ENCODE measurements at regions not wholly inside any gene's neighbourhood (a gene's known extent, or its start where the extent isn't known, plus 50 kb on each side); places are given as distances from the start of the nearest gene placed in this dataset.

DNA sequence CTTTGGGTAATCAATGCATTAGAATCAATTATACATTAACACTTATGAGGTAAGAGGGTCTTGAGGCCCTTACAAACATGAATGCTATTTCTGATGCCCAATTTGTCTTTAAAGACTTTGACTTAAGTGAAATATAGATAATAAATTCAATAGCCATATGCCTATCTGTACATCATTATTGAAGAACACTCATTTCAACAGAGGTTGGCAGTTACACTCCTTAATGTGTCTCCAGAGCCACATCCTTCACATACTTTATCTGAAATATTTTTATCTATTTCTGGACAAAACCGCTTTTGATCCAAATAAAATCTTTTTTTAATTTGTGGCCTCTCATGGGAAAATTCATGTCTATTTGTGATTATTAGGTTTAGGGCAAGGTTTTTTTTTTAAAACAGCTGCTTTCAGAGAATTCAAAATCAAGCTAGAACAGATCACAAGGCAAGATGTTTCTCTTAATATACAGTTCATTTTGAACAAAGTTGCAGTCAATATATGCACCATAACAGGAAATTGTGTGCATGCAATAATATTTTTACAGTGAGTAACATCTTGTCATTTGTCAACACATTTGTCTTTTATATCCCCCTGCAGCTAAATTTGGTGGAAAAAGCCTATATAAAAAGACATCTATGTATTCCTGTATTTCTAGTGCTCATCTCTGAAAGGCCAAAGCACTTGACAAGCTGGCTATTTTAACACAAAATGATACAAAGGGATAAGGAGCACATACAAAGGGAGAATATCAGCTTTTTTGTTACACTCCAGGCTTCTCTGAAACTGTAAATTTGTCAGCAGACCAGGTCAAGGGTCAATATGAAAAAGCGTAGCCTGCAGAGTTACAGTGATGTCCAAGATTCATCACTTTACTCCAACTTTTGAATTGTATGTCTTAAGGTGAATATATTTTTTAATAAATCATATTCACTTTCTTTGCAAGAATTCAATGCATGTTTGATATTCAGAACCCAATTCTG is 146.2 kb upstream of the DPH6 start:
- H3K36me3 ChIP-seq (ENCODE audit: control insufficient read depth, low read length): no peaks in the 10 kb centered on the region
- no peaks in the 10 kb centered on the region for H3K9me2 ChIP-seq (replicated peaks; ENCODE audit: control insufficient read depth, low read length)
- TF ChIP-seq EZH2phosphoT487 (IDR thresholded peaks at IDR 0.05; ENCODE audit: borderline replicate concordance, low read length): no peak
- TF ChIP-seq, protein P1, sequence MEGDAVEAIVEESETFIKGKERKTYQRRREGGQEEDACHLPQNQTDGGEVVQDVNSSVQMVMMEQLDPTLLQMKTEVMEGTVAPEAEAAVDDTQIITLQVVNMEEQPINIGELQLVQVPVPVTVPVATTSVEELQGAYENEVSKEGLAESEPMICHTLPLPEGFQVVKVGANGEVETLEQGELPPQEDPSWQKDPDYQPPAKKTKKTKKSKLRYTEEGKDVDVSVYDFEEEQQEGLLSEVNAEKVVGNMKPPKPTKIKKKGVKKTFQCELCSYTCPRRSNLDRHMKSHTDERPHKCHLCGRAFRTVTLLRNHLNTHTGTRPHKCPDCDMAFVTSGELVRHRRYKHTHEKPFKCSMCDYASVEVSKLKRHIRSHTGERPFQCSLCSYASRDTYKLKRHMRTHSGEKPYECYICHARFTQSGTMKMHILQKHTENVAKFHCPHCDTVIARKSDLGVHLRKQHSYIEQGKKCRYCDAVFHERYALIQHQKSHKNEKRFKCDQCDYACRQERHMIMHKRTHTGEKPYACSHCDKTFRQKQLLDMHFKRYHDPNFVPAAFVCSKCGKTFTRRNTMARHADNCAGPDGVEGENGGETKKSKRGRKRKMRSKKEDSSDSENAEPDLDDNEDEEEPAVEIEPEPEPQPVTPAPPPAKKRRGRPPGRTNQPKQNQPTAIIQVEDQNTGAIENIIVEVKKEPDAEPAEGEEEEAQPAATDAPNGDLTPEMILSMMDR (IDR thresholded peaks at IDR 0.05; ENCODE audit: low read depth, low read length, poor library complexity, severe bottlenecking): no peak
- H3K4me3 ChIP-seq (ENCODE audit: low read length): no peak overlapping the region
- H3K4me2 ChIP-seq (ENCODE audit: low read length): no peak overlapping the region
- no peaks in the 10 kb centered on the region for H3F3A ChIP-seq (ENCODE audit: control insufficient read depth, insufficient read depth)
- H3K27ac ChIP-seq (ENCODE audit: low read depth, low read length): no peak overlapping the region
- no peaks in the 10 kb centered on the region for H3K9me3 ChIP-seq (ENCODE audit: control insufficient read depth, insufficient read depth, low read length)
- H3K79me2 ChIP-seq (ENCODE audit: control insufficient read depth, low read length): no peaks in the 10 kb centered on the region
- no peaks in the 10 kb centered on the region for H3K4me1 ChIP-seq (ENCODE audit: control insufficient read depth, low read length)
- no peaks in the 10 kb centered on the region for H4K20me1 ChIP-seq (ENCODE audit: control insufficient read depth, insufficient read depth, low read depth, low read length)
- no peaks in the 10 kb centered on the region for H3K27me3 ChIP-seq (ENCODE audit: control insufficient read depth, low read length)

DNA sequence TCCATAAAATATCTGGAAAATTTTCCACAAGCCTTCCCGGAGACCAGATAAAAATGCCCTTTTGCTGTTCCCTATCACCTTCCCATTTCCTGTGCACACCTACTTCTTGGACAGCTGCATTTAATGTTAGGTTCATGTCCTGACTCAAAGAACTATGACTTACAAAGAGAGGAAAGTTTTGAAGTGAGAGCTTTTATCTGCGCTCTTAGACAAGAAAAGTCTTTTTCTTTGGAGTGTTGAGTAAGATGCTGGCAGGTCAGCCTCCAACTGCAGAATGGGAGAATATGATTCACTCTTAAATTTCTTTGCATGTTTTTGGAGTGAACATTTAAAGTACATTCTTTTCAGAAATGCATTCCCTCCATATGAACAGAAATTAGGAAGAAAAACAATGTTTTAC is 147.3 kb upstream of the DPH6 start:
- Histone ChIP-seq H4K20me1 (ENCODE audit: control insufficient read depth, insufficient read depth, low read depth, low read length) (no peaks in the 10 kb centered on the region), H3K27ac (ENCODE audit: low read depth, low read length) (no peak overlapping the region), H3K9me3 (ENCODE audit: control insufficient read depth, insufficient read depth, low read length) (no peaks in the 10 kb centered on the region), H3K4me2 (ENCODE audit: low read length) (no peak overlapping the region), H3F3A (ENCODE audit: control insufficient read depth, insufficient read depth) (no peaks in the 10 kb centered on the region), H3K9me2 (replicated peaks; ENCODE audit: control insufficient read depth, low read length) (no peaks in the 10 kb centered on the region), H3K4me3 (ENCODE audit: low read length) (no peak overlapping the region), H3K4me1 (ENCODE audit: control insufficient read depth, low read length) (no peaks in the 10 kb centered on the region), H3K36me3 (ENCODE audit: control insufficient read depth, low read length) (no peaks in the 10 kb centered on the region), H3K27me3 (ENCODE audit: control insufficient read depth, low read length) (no peaks in the 10 kb centered on the region), H3K79me2 (ENCODE audit: control insufficient read depth, low read length) (no peaks in the 10 kb centered on the region)
- TF ChIP-seq, protein P1 (IDR thresholded peaks at IDR 0.05; ENCODE audit: low read depth, low read length, poor library complexity, severe bottlenecking): no peak
- no peak for TF ChIP-seq EZH2phosphoT487 (IDR thresholded peaks at IDR 0.05; ENCODE audit: borderline replicate concordance, low read length)

DNA sequence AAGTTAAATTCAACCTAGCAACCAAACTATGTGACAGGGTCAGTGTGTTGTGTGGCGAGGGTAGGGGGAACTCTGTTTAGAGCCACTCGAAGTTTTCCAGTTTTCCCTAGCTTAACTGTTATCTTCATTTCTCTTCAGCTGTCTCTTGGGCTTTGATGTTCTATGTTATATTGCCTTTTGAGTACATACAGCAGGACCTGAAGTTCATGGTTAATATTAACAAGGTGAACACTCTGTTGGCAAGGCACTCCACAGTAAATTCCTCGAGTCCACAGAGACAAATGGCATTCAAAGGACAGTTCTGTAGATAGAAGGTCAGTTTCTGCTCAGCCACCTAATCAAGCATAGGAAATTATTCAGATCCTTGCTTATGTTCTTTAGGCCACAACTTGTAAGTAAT is 147.9 kb upstream of the DPH6 start:
- no peaks in the 10 kb centered on the region for H3K36me3 ChIP-seq (ENCODE audit: control insufficient read depth, low read length)
- no peaks in the 10 kb centered on the region for H3K27me3 ChIP-seq (ENCODE audit: control insufficient read depth, low read length)
- no peaks in the 10 kb centered on the region for H3K9me2 ChIP-seq (replicated peaks; ENCODE audit: control insufficient read depth, low read length)
- no peaks in the 10 kb centered on the region for H3K79me2 ChIP-seq (ENCODE audit: control insufficient read depth, low read length)
- H3K27ac ChIP-seq (ENCODE audit: low read depth, low read length): no peak overlapping the region
- H3K4me2 ChIP-seq (ENCODE audit: low read length): no peak overlapping the region
- no peaks in the 10 kb centered on the region for H3K4me1 ChIP-seq (ENCODE audit: control insufficient read depth, low read length)
- TF ChIP-seq, protein P1 (IDR thresholded peaks at IDR 0.05; ENCODE audit: low read depth, low read length, poor library complexity, severe bottlenecking): no peak
- TF ChIP-seq EZH2phosphoT487 (IDR thresholded peaks at IDR 0.05; ENCODE audit: borderline replicate concordance, low read length): no peak
- H3K9me3 ChIP-seq (ENCODE audit: control insufficient read depth, insufficient read depth, low read length): no peaks in the 10 kb centered on the region
- H3K4me3 ChIP-seq (ENCODE audit: low read length): no peak overlapping the region
- H4K20me1 ChIP-seq (ENCODE audit: control insufficient read depth, insufficient read depth, low read depth, low read length): no peaks in the 10 kb centered on the region
- no peaks in the 10 kb centered on the region for H3F3A ChIP-seq (ENCODE audit: control insufficient read depth, insufficient read depth)
